Activated T-helper 1 cell treated with anti-CD3 and anti-CD28 coated beads, Interleukin-12 subunit alpha, Interleukin-12 subunit beta, Interleukin-2, Interleukin-4 antibody, amounts not matched to agents 30 ng/mL and 10 ng/mL and 1 ng/mL, durations not matched to agents 14 hours and 24 hours and 36 hours (primary cell): ENCODE measurements at regions not wholly inside any gene's neighbourhood (a gene's known extent, or its start where the extent isn't known, plus 50 kb on each side); places are given as distances from the start of the nearest gene placed in this dataset.
"Not testable (repeated sequence)": the region's sequence is repeated elsewhere in the genome, so short reads cannot be mapped to it uniquely, and the experiment has no call there.

ENCODE experiments used
- DNase-seq: peaks from one replicate; pipeline ENCODE4 v3.0.0; 2021; ENCODE audit warnings: low spot score
- H3K27ac Mint-ChIP-seq: one replicate; pipeline ENCODE4 v1.8.0; 2021; ENCODE audit warnings: mild to moderate bottlenecking, mixed read lengths
- H3K27me3 Mint-ChIP-seq: one replicate; pipeline ENCODE4 v1.8.0; 2022; ENCODE audit warnings: mild to moderate bottlenecking, moderate library complexity, mixed read lengths; ENCODE audit not compliant: insufficient read depth
- H3K36me3 Mint-ChIP-seq: one replicate; pipeline ENCODE4 v1.8.0; 2021; ENCODE audit warnings: low read depth, mixed read lengths
- H3K4me1 Mint-ChIP-seq: one replicate; pipeline ENCODE4 v1.8.0; 2021; ENCODE audit warnings: low read depth, mixed read lengths
- H3K4me3 Mint-ChIP-seq: one replicate; pipeline ENCODE4 v1.8.0; 2021; ENCODE audit warnings: mild to moderate bottlenecking, moderate library complexity, mixed read lengths
- H3K9me3 Mint-ChIP-seq: one replicate; pipeline ENCODE4 v1.8.0; 2021; ENCODE audit warnings: mixed read lengths
- intact Hi-C: fragments of 100-400 bp; cut with micrococcal nuclease; formaldehyde crosslinking; loops from one replicate; pipeline ENCODE4 v1.15.1; 2024

DNA sequence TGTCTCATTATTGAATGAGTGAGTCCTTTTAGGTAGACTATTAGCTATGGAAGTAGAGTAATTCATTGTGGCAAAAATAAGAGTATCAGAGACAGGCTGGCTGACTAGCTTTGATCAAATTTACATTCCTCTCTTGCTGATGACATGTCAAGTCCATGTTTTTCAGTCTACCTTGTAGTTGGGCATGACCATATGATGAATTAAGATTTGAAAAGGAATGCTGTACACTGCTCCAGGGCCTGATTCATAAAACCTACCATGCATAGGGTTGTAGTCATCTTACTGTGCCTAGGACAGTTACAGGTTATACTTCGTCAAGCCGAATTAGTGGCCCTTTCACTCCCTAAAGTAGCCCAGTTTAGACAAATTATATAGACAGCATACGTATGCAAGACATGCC, 545.7 kb upstream of the MIS18BP1 start:
- Mint-ChIP-seq H3K27me3 (no peaks in the 10 kb centered on the region), H3K9me3 (peaks cover 2% of the 10 kb centered on the region), H3K4me1 (no peaks in the 10 kb centered on the region), H3K4me3 (no peak overlapping the region), H3K27ac (no peak overlapping the region), H3K36me3 (no peaks in the 10 kb centered on the region)
- intact Hi-C loops = no loop called here
- DNase-seq = no peak

DNA sequence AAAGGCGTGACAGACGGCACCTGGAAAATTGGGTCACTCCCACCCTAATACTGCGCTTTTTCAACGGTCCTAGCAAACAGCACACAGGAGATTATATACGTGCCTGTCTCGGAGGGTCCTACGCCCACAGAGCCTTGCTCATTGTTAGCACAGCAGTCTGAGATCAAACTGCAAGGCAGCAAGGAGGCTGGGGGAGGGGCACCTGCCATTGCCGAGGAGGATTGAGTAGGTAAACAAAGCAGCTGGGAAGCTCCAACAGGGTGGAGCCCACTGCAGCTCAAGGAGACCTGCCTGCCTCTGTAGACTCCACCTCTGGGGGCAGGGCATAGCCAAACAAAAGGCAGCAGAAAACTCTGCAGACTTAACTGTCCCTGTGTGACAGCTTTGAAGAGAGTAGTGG, 543.0 kb upstream of the MIS18BP1 start:
- intact Hi-C loops, H3K27me3 Mint-ChIP-seq, H3K27ac Mint-ChIP-seq, H3K4me3 Mint-ChIP-seq, H3K9me3 Mint-ChIP-seq, DNase-seq, H3K36me3 Mint-ChIP-seq, H3K4me1 Mint-ChIP-seq: not testable (repeated sequence)

DNA sequence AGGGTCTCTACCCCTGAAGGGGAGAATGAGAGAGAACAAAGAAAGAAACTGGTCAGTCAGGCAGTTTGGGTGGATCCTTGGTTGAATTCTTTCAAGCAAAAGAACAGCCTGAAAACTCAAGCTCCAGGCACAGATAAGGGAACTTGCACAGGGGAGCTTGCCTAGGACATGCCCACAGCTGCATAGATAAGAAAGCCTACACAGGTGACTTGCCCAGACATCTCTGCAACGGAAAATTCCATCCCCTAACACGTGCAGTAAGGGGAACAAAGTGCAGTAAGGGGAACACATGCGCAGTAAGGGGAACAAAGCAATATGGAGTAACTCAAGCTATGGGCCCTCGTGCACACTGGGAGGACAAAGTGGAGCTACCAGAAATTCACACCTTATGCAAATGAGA, 540.1 kb upstream of the MIS18BP1 start:
- H3K4me1 Mint-ChIP-seq = no peaks in the 10 kb centered on the region
- H3K27ac Mint-ChIP-seq = no peak overlapping the region
- H3K36me3 Mint-ChIP-seq = no peaks in the 10 kb centered on the region
- H3K27me3 Mint-ChIP-seq = no peaks in the 10 kb centered on the region
- intact Hi-C loops = no loop called here
- no peak for DNase-seq
- no peak overlapping the region for H3K4me3 Mint-ChIP-seq
- peaks cover 13% of the 10 kb centered on the region for H3K9me3 Mint-ChIP-seq

DNA sequence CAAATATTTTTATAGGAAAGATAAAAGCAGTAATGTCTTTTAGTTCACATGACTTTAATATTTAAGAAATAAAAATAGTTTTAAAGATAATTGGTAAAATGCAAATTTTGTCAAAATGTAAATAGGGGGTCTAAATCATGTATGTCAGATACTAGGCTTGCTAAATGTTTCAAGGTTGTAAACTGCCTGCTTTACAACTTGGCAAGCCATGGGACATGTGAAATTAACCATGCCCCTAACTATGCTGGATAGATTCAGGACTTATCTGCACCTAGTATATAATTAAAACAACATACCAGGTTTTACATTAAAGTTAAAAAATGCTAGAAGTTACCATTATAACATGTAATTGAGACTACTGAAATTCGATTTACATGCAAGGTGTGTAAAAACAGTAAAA, 537.3 kb upstream of the MIS18BP1 start:
- H3K27me3 Mint-ChIP-seq = no peaks in the 10 kb centered on the region

DNA sequence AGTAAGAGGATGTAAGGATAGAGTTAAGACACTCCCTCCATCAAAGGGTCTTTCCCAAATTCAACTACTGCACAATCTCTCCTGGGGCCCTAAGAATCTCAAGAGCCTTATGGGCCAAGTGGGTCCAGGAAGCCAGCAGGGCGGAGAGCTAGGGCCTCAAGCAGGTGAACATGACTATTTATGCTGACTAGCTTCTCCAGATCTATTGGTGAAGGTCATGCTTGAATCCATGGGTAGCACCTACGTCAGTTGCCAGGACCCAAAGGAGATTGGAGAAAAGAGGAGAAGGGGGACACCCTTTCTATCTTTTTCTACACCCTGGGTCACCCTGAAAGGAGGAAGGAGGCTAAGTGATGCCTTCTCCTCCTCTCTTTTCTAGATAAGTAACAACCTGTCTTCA, 534.2 kb upstream of the MIS18BP1 start:
- Mint-ChIP-seq H3K36me3 (no peaks in the 10 kb centered on the region), H3K27me3 (no peaks in the 10 kb centered on the region), H3K9me3 (peaks cover 41% of the 10 kb centered on the region), H3K4me1 (no peaks in the 10 kb centered on the region), H3K27ac (no peak overlapping the region), H3K4me3 (no peak overlapping the region)
- intact Hi-C loops = no loop called here
- no peak for DNase-seq

More for the DNA sequence above, 537.3 kb upstream of the MIS18BP1 start:
- no peak for DNase-seq
- intact Hi-C loops = no loop called here
- peaks cover 27% of the 10 kb centered on the region for H3K9me3 Mint-ChIP-seq
- H3K27ac Mint-ChIP-seq = no peak overlapping the region
- H3K4me1 Mint-ChIP-seq = no peaks in the 10 kb centered on the region
- no peaks in the 10 kb centered on the region for H3K36me3 Mint-ChIP-seq
- no peak overlapping the region for H3K4me3 Mint-ChIP-seq

DNA sequence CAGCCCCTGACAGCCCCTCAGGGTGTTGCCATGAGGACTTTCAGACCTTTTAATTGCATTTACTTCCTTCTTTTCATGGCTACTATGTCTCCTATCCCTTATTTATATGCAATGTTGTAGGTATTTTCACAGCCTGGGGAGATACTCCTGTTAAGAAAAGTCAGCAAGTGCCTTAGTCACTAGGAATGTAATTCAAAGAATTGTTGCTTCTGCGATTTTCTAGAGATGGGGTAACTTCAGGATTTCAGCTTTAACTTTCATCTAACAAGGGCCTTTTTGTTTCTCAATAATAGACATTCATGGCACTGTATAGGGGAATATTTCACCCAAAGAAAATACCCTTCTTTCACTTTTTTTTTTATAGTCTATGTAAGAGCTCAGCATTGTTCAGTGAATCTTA, 533.3 kb upstream of the MIS18BP1 start:
- intact Hi-C loops = no loop called here
- Mint-ChIP-seq H3K27me3 (no peaks in the 10 kb centered on the region), H3K4me3 (no peak overlapping the region), H3K36me3 (no peaks in the 10 kb centered on the region), H3K4me1 (no peaks in the 10 kb centered on the region), H3K9me3 (peaks cover 49% of the 10 kb centered on the region), H3K27ac (no peak overlapping the region)
- no peak for DNase-seq

- H3K27me3 Mint-ChIP-seq = no peaks in the 10 kb centered on the region
- H3K27ac Mint-ChIP-seq = no peak overlapping the region
- H3K9me3 Mint-ChIP-seq = peaks cover 51% of the 10 kb centered on the region
- H3K4me3 Mint-ChIP-seq = no peak overlapping the region
- intact Hi-C loops = no loop called here
- H3K36me3 Mint-ChIP-seq = no peaks in the 10 kb centered on the region
- no peaks in the 10 kb centered on the region for H3K4me1 Mint-ChIP-seq
- no peak for DNase-seq
These were observed 532.2 kb upstream of the MIS18BP1 start for GRCh38 chr14:45785240-45785639.

- no peaks in the 10 kb centered on the region for H3K4me1 Mint-ChIP-seq
- DNase-seq = no peak
- intact Hi-C loops = no loop called here
- no peak overlapping the region for H3K27ac Mint-ChIP-seq
- peaks cover 23% of the 10 kb centered on the region for H3K9me3 Mint-ChIP-seq
- no peak overlapping the region for H3K4me3 Mint-ChIP-seq
- no peaks in the 10 kb centered on the region for H3K36me3 Mint-ChIP-seq
- no peaks in the 10 kb centered on the region for H3K27me3 Mint-ChIP-seq
These were observed 513.2 kb upstream of the MIS18BP1 start for GRCh38 chr14:45766247-45766646.

DNA sequence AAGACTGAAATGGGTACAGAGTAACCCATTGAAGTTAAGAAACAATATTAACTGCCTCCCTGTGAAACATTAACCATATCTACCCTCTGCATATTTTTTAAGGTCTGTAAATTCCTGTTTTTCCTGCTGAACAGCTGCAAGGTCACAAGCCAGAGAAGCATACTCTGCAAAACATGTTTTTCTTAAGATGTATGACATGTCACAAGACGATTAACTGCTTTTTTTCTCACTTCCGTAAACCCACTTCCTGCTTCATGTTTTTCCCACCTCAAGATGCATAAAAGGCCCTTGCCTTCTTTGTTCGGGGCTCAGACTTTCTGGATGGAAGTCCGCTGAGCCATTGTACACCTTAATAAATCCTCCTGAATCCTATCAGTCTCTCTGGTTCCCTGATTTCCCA, 504.7 kb upstream of the MIS18BP1 start:
- no peaks in the 10 kb centered on the region for H3K36me3 Mint-ChIP-seq
- no peak for DNase-seq
- H3K9me3 Mint-ChIP-seq = peaks cover 32% of the 10 kb centered on the region
- intact Hi-C loops = no loop called here
- H3K4me3 Mint-ChIP-seq = no peak overlapping the region
- no peaks in the 10 kb centered on the region for H3K27me3 Mint-ChIP-seq
- H3K27ac Mint-ChIP-seq = no peak overlapping the region
- H3K4me1 Mint-ChIP-seq = no peaks in the 10 kb centered on the region

DNA sequence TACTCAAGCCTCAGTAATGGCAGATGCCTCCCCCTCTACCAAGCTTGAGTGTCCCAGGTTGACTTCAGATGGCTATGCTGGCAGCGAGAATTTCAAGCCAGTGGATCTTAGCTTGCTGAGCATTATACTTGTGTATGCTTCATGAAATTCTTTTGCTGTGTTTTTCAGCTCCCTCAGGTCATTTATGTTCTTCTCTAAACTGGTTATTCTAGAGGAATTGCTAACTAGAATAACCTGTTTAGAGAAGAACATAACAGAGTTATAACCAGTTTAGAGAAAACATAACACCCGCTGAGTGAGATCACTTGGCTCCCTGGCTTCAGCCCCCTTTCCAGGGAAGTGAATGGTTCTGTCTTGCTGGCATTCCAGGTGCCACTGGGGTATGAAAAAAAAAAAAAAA, 503.4 kb upstream of the MIS18BP1 start:
- H3K27ac Mint-ChIP-seq, intact Hi-C loops, H3K4me3 Mint-ChIP-seq, H3K36me3 Mint-ChIP-seq, H3K27me3 Mint-ChIP-seq, DNase-seq, H3K4me1 Mint-ChIP-seq: not testable (repeated sequence)
- H3K9me3 Mint-ChIP-seq = peaks cover 35% of the 10 kb centered on the region

- intact Hi-C loops = no loop called here
These were observed 490.9 kb upstream of the MIS18BP1 start for GRCh38 chr14:45743884-45744283.

GRCh38 chr14:45742187-45742586, 489.2 kb upstream of the MIS18BP1 start:
- intact Hi-C loops = no loop called here
- no peaks in the 10 kb centered on the region for H3K36me3 Mint-ChIP-seq
- peaks cover 40% of the 10 kb centered on the region for H3K9me3 Mint-ChIP-seq
- H3K4me1 Mint-ChIP-seq = no peaks in the 10 kb centered on the region
- no peaks in the 10 kb centered on the region for H3K27me3 Mint-ChIP-seq
- no peak for DNase-seq
- H3K27ac Mint-ChIP-seq = no peak overlapping the region
- no peak overlapping the region for H3K4me3 Mint-ChIP-seq

More at GRCh38 chr14:45743884-45744283, 490.9 kb upstream of the MIS18BP1 start:
- peaks cover 35% of the 10 kb centered on the region for H3K9me3 Mint-ChIP-seq
- no peaks in the 10 kb centered on the region for H3K4me1 Mint-ChIP-seq
- H3K36me3 Mint-ChIP-seq = no peaks in the 10 kb centered on the region
- no peak overlapping the region for H3K27ac Mint-ChIP-seq
- H3K27me3 Mint-ChIP-seq = no peaks in the 10 kb centered on the region
- DNase-seq = no peak
- no peak overlapping the region for H3K4me3 Mint-ChIP-seq

DNA sequence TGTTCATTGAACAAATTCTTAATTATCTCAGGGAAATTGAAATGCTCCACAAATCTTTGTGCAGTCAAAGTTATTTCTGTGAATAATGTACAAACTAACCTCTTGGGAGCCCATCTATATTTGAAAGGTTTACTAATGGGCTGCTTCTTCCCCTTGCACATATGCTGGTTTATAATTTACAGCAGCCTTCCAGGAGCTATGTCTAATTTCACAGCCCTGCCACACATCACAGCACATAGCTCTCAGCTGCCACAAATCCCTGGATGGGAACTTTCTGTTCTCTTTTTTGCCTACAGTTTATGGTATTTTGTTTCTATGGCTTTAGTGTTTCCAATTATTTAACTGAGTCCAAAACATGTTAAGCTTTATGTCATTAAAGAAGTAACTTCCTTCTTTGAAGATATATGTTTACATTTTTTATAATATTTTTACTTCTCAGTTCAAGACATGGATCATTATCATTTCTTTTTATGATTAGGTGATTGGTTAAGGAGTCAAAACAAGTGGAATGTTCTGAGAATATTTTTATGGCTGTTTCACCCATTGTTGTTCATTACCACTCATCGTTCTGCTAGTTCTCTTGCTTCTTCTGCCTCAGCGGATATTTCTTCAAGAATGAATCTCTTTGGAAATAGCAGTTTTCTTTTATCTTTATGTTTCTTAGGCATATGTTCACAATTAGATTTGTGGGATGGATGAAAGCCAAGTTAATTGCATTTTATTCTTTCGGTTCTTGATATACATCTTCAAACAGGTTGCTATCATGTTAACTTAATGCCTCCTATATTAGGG, 475.6 kb upstream of the MIS18BP1 start:
- no peak for DNase-seq
- H3K36me3 Mint-ChIP-seq = no peaks in the 10 kb centered on the region
- no peak overlapping the region for H3K27ac Mint-ChIP-seq
- no peaks in the 10 kb centered on the region for H3K4me1 Mint-ChIP-seq
- peaks cover 18% of the 10 kb centered on the region for H3K9me3 Mint-ChIP-seq
- intact Hi-C loops = no loop called here
- no peak overlapping the region for H3K4me3 Mint-ChIP-seq
- no peaks in the 10 kb centered on the region for H3K27me3 Mint-ChIP-seq

GRCh38 chr14:45727133-45727532, 474.1 kb upstream of the MIS18BP1 start:
- Mint-ChIP-seq H3K9me3 (peaks cover 14% of the 10 kb centered on the region), H3K27ac (no peak overlapping the region), H3K4me3 (no peak overlapping the region), H3K4me1 (no peaks in the 10 kb centered on the region), H3K27me3 (no peaks in the 10 kb centered on the region), H3K36me3 (no peaks in the 10 kb centered on the region)
- intact Hi-C loops = no loop called here
- DNase-seq = no peak
